Activated B cell treated with CpG ODN at 0.5 μM for 24 hours (primary cell): ENCODE measurements at regions not wholly inside any gene's neighbourhood (a gene's known extent, or its start where the extent isn't known, plus 50 kb on each side); places are given as distances from the start of the nearest gene placed in this dataset.

ENCODE experiments used
- ATAC-seq: fragments of 200-7000 bp; cut with Tn5 transposase; one replicate; pipeline ENCODE4 v1.10.0; 2021; ENCODE audit warnings: low read depth, mild to moderate bottlenecking, moderate library complexity
- CTCF ChIA-PET: fragments of 350-600 bp; sonication (Branson Sonifier 250); formaldehyde crosslinking; loops from one replicate; lab custom pipeline; 2021; ENCODE audit warnings: antibody characterized with exemption; lab: Charles Lee
- POLR2A ChIA-PET: fragments of 350-600 bp; sonication (Branson Sonifier 250); formaldehyde crosslinking; loops from one replicate; lab custom pipeline; 2021; ENCODE audit warnings: antibody characterized with exemption; lab: Charles Lee
- DNase-seq: peaks from one replicate; pipeline ENCODE4 v3.0.0; 2022
- H3K27ac Mint-ChIP-seq: one replicate; pipeline ENCODE4 v1.8.0; 2020; ENCODE audit warnings: mixed read lengths
- H3K27me3 Mint-ChIP-seq: one replicate; pipeline ENCODE4 v1.8.0; 2021; ENCODE audit warnings: mixed read lengths
- H3K36me3 Mint-ChIP-seq: one replicate; pipeline ENCODE4 v1.8.0; 2021; ENCODE audit warnings: low read depth, mixed read lengths
- H3K4me1 Mint-ChIP-seq: one replicate; pipeline ENCODE4 v1.8.0; 2021; ENCODE audit warnings: mixed read lengths
- H3K4me3 Mint-ChIP-seq: one replicate; pipeline ENCODE4 v1.8.0; 2020; ENCODE audit warnings: mild to moderate bottlenecking, mixed read lengths
- H3K9me3 Mint-ChIP-seq: one replicate; pipeline ENCODE4 v1.8.0; 2020; ENCODE audit warnings: mixed read lengths
- intact Hi-C: fragments of 100-400 bp; cut with micrococcal nuclease; formaldehyde crosslinking; loops from one replicate; pipeline ENCODE4 v1.15.1; 2024
- TF ChIP-seq, protein P1 (sequence below): fragments of 200-600 bp; IDR thresholded peaks from one replicate; pipeline ENCODE4 v1.8.0; 2022; ENCODE audit warnings: antibody characterized with exemption, mild to moderate bottlenecking

DNA sequence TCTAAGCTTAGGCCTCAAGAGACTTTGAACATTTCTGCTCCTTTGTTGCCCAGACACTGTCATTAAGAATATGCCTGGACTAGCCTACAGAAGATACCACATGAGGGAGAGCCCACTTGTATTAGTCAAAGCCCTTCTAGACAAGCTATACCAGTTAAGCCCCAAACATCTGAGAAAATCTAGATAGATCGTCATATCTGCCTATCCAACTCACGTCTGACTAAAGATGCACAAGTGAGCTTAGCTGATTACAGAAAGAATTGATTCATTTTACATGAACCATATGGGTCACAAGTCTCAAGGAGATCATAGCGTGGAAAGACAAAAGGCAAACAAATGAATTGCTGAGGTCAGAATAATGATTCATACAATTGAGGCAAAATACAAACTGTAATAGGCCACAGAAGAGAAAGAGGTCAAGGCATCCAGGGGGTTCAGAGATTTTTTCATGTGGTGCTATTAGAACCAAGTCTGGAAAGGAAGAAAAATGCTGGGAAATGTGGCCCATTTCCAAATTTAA, 1155.5 kb upstream of the TENM4 start:
- ATAC-seq, result no peak
- H3K36me3 Mint-ChIP-seq, result no peaks in the 10 kb centered on the region

DNA sequence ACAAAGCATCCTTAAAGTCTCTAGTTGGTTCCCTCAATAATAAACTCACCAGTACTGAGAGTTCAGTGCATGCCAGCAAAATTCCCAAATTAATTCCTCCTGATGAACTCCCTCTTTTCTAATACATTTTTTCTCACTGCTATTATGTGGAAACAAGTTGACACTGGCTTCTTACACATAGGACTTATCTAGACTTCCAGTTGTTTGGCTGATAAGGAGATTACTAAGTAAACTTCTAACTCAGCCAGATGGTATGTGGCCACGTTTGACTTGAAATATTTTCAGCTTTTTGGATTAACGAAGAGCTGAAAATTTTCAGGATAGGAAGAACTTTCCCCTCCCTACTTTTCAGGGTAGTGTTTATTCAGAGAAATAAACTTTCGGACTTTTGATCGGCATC, 1154.2 kb upstream of the TENM4 start:
- ChIA-PET POLR2A (no interaction called here), CTCF (no interaction called here)
- Mint-ChIP-seq H3K36me3 (no peaks in the 10 kb centered on the region), H3K4me3 (no peak overlapping the region), H3K9me3 (peaks cover 5% of the 10 kb centered on the region), H3K4me1 (no peaks in the 10 kb centered on the region), H3K27ac (no peak overlapping the region), H3K27me3 (no peaks in the 10 kb centered on the region)
- no peak for ATAC-seq
- DNase-seq, result no peak
- TF ChIP-seq, protein P1, sequence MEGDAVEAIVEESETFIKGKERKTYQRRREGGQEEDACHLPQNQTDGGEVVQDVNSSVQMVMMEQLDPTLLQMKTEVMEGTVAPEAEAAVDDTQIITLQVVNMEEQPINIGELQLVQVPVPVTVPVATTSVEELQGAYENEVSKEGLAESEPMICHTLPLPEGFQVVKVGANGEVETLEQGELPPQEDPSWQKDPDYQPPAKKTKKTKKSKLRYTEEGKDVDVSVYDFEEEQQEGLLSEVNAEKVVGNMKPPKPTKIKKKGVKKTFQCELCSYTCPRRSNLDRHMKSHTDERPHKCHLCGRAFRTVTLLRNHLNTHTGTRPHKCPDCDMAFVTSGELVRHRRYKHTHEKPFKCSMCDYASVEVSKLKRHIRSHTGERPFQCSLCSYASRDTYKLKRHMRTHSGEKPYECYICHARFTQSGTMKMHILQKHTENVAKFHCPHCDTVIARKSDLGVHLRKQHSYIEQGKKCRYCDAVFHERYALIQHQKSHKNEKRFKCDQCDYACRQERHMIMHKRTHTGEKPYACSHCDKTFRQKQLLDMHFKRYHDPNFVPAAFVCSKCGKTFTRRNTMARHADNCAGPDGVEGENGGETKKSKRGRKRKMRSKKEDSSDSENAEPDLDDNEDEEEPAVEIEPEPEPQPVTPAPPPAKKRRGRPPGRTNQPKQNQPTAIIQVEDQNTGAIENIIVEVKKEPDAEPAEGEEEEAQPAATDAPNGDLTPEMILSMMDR, result no peak
- intact Hi-C loops, result no loop called here

More for the DNA sequence above, 1155.5 kb upstream of the TENM4 start:
- ChIA-PET POLR2A (no interaction called here), CTCF (no interaction called here)
- TF ChIP-seq, protein P1, result no peak
- Mint-ChIP-seq H3K27me3 (no peaks in the 10 kb centered on the region), H3K9me3 (peaks cover 3% of the 10 kb centered on the region), H3K4me1 (no peaks in the 10 kb centered on the region), H3K27ac (no peak overlapping the region), H3K4me3 (no peak overlapping the region)
- intact Hi-C loops, result no loop called here
- DNase-seq, result no peak

DNA sequence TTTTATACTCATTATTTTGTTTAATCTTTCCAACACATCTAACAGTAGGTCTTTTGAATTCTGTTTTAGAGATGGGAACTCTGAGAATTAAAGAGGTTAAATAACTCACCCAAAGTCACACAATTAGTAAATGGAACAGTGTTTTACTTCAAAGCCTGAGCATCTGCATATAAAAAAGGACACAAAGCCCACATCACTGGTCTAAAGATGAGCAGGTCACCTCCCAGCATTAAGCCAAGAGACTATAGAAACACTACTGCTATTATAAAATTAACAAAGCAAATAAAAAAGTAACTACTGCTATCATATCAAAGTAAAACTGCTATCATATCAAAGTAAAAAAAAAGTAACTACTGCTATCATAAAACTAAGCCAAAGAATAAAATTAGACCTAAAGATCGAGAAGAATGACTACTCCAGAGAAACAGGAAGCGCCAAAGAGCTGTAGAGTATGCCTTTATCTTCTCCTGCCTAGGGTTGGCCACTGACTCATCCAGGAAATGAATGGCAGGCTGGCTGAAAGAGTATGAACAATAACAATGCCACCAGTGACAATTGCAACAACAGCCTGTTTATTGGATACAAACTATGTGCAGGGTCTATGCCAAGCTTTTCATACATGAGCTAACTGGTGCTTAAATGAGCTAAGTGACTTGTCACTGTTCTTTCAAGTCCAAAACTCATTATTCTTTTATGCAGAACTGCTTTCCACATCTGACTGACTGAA, 1153.0 kb upstream of the TENM4 start:
- no peak overlapping the region for H3K4me3 Mint-ChIP-seq
- intact Hi-C loops, result no loop called here
- ChIA-PET POLR2A (no interaction called here), CTCF (no interaction called here)
- no peaks in the 10 kb centered on the region for H3K27me3 Mint-ChIP-seq
- ATAC-seq (no peak), DNase-seq (no peak)
- H3K4me1 Mint-ChIP-seq, result no peaks in the 10 kb centered on the region
- no peak overlapping the region for H3K27ac Mint-ChIP-seq
- TF ChIP-seq, protein P1, result no peak
- no peaks in the 10 kb centered on the region for H3K36me3 Mint-ChIP-seq
- peaks cover 5% of the 10 kb centered on the region for H3K9me3 Mint-ChIP-seq

DNA sequence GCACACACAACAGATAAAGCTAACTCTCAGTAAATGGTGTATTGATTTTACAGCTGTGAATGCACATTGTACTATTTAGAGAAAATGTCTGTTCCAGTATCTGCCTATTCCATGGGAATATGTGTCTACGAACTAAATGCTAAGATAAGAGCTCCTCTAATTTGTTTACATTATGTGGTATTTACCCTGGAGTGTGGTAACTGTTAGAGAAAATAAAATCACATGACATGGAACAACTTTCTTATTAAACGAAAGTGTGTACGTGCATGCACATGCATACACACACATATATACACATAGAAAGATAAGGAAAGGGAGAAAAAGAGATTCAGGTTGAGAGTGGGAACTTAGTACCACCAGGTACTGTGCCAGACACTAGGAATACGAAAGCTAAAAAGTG, 1151.7 kb upstream of the TENM4 start:
- TF ChIP-seq, protein P1, result no peak
- CTCF ChIA-PET, result no interaction called here
- Mint-ChIP-seq H3K9me3 (peaks cover 5% of the 10 kb centered on the region), H3K4me1 (no peaks in the 10 kb centered on the region), H3K27ac (no peak overlapping the region), H3K4me3 (no peak overlapping the region), H3K27me3 (no peaks in the 10 kb centered on the region), H3K36me3 (no peaks in the 10 kb centered on the region)
- no peak for DNase-seq
- no peak for ATAC-seq
- POLR2A ChIA-PET, result no interaction called here
- intact Hi-C loops, result no loop called here

DNA sequence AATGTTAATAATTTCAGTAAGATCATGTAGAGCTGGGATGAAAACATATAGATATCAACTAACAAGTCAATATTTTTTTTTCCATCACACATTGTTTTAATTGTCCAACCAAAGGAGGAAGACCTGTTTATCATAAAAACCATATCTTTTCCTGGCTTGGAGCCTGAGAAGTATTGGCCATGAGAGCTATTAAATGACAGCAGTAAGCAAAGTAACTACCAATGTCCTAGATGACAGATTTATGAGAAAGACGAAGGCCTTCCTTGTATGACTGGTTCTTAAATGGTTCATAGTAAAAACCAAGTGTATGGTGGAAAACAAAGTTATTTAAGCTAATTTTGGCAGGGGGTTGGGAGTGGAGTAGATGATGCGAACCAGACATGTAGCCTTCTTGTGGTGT, 1147.1 kb upstream of the TENM4 start:
- Mint-ChIP-seq H3K27ac (no peak overlapping the region), H3K4me1 (no peaks in the 10 kb centered on the region), H3K4me3 (no peak overlapping the region), H3K9me3 (peaks cover 2% of the 10 kb centered on the region), H3K27me3 (no peaks in the 10 kb centered on the region), H3K36me3 (no peaks in the 10 kb centered on the region)
- no peak for ATAC-seq
- intact Hi-C loops, result no loop called here
- ChIA-PET POLR2A (no interaction called here), CTCF (no interaction called here)
- no peak for DNase-seq
- TF ChIP-seq, protein P1, result no peak
